B cell (primary cell): ENCODE measurements at regions not wholly inside any gene's neighbourhood (a gene's known extent, or its start where the extent isn't known, plus 50 kb on each side); places are given as distances from the start of the nearest gene placed in this dataset.

Experiments used
- EZH2 ChIP-seq: IDR thresholded peaks from 2 replicates; pipeline ENCODE4 v1.6.1; 2012; ENCODE audit warnings: borderline replicate concordance, low read depth, mild to moderate bottlenecking, moderate library complexity, low read length; ENCODE audit not compliant: insufficient read depth, poor library complexity, severe bottlenecking
- TF ChIP-seq, protein P1 (sequence below): fragments of 200-600 bp; IDR thresholded peaks from one replicate; pipeline ENCODE4 v1.8.0; 2022; ENCODE audit warnings: antibody characterized with exemption, mild to moderate bottlenecking

DNA sequence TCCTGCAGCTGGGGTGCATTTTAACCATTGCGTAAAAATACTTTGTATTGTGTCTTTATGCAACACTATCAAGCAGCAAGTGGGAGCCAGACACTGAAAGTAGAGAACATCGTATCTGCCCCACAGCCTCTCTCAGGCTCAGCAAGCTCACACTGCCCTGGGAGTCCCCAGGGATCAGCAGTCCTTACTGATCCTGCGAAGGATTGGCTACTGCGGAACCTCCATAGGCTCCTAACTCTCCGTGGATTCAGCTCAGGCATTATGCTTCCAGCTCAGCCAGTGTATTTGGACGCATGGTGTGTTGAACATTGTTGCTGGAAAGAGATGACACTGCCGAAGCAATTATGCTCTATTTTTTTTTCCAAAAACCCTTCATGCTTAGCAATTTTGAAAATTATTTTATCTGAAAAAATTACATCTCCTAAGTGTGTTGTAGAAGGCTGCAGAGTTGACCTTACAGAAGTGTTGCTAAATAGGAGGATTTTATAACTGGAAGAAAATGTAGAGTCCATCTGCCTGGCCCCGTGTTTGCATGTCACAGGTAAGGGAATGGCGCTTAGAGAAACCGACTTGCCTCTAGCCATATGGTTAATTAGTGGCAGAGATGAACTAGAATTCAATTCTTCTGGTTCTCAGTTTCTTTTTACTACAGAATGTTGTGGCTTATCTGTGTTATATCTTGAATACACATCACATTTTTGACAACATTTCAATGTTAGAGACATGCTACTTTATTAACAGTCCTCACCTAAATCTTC, 276.4 kb upstream of the COBL start:
- TF ChIP-seq, protein P1, sequence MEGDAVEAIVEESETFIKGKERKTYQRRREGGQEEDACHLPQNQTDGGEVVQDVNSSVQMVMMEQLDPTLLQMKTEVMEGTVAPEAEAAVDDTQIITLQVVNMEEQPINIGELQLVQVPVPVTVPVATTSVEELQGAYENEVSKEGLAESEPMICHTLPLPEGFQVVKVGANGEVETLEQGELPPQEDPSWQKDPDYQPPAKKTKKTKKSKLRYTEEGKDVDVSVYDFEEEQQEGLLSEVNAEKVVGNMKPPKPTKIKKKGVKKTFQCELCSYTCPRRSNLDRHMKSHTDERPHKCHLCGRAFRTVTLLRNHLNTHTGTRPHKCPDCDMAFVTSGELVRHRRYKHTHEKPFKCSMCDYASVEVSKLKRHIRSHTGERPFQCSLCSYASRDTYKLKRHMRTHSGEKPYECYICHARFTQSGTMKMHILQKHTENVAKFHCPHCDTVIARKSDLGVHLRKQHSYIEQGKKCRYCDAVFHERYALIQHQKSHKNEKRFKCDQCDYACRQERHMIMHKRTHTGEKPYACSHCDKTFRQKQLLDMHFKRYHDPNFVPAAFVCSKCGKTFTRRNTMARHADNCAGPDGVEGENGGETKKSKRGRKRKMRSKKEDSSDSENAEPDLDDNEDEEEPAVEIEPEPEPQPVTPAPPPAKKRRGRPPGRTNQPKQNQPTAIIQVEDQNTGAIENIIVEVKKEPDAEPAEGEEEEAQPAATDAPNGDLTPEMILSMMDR: no peak
- TF ChIP-seq EZH2: no peak
